HPDE6-E6E7 (cell line): ENCODE measurements at regions not wholly inside any gene's neighbourhood (a gene's known extent, or its start where the extent isn't known, plus 50 kb on each side); places are given as distances from the start of the nearest gene placed in this dataset.
"Not testable (repeated sequence)": the region's sequence is repeated elsewhere in the genome, so short reads cannot be mapped to it uniquely, and the experiment has no call there.

ENCODE experiments used
- DNase-seq: peaks from one replicate; pipeline ENCODE4 v3.0.0; 2011; ENCODE audit warnings: missing footprints; ENCODE audit errors: extremely low spot score

- DNase-seq, result no peak
Measured at GRCh38 chr7:10759120-10759519, 214.6 kb upstream of the PHF14 start.

DNA sequence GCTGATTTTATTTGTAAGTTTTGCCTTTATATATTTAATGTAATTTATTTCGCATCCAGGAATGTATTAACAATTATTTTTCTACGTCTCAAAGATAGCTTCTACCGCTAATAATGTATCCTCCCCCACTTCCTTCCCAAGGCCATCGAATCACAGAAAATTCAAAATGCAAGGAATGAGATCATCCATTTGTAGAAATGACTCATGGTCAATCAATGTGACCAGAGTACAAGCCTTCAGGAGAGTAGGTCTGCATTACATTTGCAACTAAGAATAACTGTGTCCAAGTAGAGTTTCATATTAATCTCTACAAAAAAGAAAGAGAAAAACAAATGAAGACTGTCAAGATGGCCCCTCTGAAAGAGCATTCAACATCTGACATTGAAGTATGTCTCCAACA lies 205.9 kb upstream of the PHF14 start:
- DNase-seq, result no peak

- no peak for DNase-seq
Measured at GRCh38 chr7:10770176-10770575, 203.5 kb upstream of the PHF14 start.

DNA sequence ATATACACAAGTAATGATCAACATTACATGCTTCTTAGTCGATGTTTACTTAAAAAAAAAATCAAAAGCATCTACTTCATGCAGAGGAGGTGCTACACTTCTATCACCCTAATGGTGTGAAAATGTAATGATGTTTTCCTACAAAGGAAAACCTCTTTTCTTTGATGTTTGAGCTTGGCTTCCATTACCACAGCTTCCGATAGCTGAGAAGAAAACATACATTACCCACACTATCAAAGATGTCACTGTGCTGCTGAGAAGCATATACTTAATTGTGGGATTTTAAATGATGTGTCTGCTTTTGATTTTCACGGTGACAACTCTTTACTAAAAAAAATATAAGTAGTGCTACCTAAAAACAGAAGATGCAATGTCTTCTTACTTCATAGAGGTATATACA lies 200.2 kb upstream of the PHF14 start:
- DNase-seq, result no peak

DNA sequence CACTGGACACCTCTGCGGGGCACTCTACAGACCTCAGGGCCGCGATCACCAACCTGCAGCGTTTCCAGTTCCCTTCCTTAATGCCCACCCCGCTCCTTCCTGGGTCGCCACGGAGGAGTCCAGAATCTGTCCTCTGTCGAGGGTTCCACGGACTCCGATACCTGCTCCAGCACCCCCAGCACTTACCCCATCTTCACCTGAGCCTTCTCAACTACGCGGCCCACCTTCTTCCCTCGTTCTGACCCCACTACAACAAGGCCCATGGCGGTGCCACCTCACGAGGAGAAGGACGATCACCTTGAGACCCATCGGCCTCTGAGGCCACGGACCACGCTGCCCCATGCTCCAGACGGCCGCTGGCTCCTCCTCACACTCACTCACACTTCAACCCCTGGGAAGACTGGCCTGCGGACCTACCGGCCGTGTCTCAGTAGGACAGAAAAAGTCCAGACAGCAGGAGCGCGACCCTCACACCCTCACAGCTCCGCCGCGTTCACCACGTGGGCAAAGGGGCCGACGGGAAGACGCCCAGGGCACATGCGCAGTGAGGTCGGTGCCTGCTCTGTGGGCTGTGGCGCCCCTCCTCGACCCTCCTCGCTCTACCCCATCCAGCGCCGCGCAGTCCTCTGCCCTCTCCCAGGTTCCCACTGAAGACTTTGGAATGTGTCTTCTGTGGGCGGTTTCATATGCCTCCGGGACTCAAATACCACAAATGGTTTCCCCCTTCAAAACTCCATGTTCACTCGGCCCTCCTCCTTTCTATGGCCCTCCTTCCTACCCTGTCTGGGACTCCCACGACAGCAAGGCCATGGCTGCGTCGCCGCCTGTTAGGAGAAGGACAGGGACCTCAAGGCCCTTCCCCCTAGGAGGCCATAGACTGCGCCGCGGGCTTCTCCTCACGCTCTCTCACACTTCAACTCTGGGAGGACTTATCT lies 193.9 kb upstream of the PHF14 start:
- no peak for DNase-seq

DNA sequence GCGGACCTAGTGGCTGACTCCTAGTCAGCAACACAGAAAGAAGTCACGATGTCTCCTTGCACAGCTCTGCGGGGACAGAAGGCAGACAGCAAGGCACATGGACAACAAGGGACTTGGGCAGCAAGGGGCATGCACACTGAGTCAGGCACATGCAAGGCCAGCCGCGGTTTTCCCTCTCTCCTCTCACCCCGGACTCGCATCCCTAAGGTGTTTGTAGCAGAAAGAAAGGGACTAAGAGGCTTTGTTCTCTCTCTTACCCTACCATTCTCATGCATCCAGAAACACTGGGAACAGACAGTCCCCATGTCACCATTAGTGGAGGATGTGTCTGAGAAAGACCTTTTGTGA lies 193.3 kb upstream of the PHF14 start:
- no peak for DNase-seq

DNA sequence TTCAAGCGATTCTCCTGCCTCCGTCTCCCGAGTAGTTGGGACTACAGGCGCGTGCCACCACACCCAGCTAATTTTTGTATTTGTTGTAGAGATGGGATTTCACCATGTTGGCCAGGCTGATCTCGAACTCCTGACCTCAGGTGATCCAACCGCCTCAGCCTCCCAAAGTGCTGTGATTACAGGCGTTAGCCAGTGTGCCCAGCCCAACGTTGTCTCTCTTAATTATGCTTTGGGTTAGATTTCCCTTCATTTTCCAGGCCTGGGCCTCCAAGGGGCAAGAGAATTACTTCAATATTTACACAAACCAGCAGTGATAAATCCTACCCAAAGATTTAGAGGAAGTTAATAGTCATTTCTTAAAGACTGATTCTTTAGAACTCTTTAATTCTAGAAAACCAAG lies 186.7 kb upstream of the PHF14 start:
- DNase-seq, result not testable (repeated sequence)

GRCh38 chr7:10789170-10789569 lies 184.5 kb upstream of the PHF14 start:
- DNase-seq, result no peak

DNA sequence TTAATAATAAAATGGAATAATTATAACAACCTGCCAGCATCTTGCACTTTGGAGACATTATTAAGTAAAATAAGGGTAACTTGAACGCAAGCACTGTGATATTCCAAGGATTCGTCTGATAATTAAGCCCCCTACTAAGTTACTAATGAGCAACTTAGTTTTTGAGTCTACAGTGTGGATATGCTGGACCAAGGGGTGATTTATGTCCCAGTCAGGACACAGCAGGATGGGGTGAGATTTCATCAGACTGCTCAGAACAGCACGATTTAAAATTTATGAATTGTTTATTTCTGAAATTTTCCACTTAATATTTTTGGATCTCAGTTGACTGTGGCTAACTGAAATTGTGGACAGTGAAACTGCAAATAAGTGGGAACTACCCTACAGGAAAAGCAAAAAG lies 182.8 kb upstream of the PHF14 start:
- DNase-seq, result no peak

- DNase-seq, result no peak
Measured at GRCh38 chr7:10793995-10794775, 179.5 kb upstream of the PHF14 start.

GRCh38 chr7:10797157-10797556 lies 176.5 kb upstream of the PHF14 start:
- DNase-seq, result no peak

- no peak for DNase-seq
Measured at GRCh38 chr7:10798044-10798443, 175.6 kb upstream of the PHF14 start.

DNA sequence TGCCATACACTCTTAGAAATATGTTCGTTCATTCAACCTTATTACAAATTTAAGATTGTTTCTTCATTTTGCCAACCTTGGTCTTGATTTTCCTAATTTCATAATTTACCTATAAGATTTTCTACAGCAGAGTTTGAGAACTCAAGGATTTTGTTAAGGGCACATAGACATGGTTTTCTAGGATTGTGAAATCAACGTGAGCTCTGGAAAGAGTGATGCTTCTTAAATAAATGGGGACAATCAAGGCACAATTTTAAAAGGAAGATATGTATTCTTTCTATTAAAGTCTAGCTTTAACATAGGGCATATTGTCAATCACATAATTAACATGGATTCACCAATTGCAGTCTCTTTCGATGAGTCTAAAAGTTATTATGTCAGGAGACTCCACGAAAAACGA lies 174.2 kb upstream of the PHF14 start:
- no peak for DNase-seq

DNA sequence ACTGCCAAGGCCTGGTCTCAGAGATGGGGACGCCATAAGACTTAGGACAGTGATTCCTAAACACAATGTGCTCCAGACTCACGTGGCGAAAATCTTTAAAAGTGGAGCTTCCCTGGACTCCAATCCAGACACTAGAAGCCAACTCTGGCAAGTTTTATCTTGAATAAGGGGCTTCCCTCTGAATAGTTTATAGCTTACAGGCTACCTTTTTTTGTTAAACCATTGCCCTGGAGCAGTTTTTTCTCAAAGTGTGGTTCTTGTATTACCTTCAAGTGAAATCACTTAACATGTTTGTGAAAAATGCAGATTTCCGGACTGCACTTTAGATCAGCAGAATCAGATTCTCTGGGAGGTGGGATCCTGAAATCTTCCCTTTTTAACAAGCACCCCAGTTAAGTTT lies 171.7 kb upstream of the PHF14 start:
- no peak for DNase-seq

GRCh38 chr7:10802526-10802925 lies 171.1 kb upstream of the PHF14 start:
- DNase-seq, result no peak

- DNase-seq, result no peak
Measured at GRCh38 chr7:10803720-10804119, 170.0 kb upstream of the PHF14 start.

GRCh38 chr7:10804770-10805169 lies 168.9 kb upstream of the PHF14 start:
- DNase-seq, result no peak

- no peak for DNase-seq
Measured at GRCh38 chr7:10815546-10815945, 158.1 kb upstream of the PHF14 start.

GRCh38 chr7:10821156-10821555 lies 152.5 kb upstream of the PHF14 start:
- DNase-seq, result no peak

DNA sequence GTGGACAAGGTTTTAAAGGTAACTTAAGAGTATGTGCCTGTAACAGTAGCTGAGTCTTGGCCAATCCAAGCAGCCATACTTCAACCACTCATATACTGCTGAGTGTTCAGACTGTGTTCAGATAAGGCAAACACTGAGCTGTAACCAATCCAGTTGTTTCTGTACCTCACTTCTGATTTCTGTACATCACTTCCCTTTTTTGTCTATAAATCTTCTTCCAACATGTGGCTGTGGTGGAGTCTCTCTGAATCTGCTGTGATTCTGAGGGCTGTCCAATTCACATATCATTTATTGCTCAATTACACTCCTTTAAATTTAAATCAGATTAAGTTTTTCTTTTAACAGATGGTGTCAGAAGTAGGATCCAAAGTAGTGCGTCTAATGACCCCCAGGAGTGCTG lies 149.5 kb upstream of the PHF14 start:
- DNase-seq, result no peak

- DNase-seq, result no peak
Measured at GRCh38 chr7:10838228-10838627, 135.4 kb upstream of the PHF14 start.

GRCh38 chr7:10845225-10845624 lies 128.4 kb upstream of the PHF14 start:
- DNase-seq, result no peak

- no peak for DNase-seq
Measured at GRCh38 chr7:10855583-10855982, 118.1 kb upstream of the PHF14 start.
